OCI-LY1 (cell line): ENCODE measurements at regions not wholly inside any gene's neighbourhood (a gene's known extent, or its start where the extent isn't known, plus 50 kb on each side); places are given as distances from the start of the nearest gene placed in this dataset.

ENCODE experiments used
- CTCF ChIP-seq: fragments of 200-600 bp; sonication (generic), shearing (Covaris generic); IDR thresholded peaks from 2 replicates; pipeline ENCODE4 v1.5.1; 2017; ENCODE audit warnings: mild to moderate bottlenecking, antibody characterized with exemption, low read length, moderate library complexity, mixed read lengths
- EZH2 ChIP-seq: fragments of 200-600 bp; sonication (generic), shearing (Covaris generic); IDR thresholded peaks from 2 replicates; pipeline ENCODE4 v1.8.0; 2017; ENCODE audit warnings: borderline replicate concordance, mixed run types, mild to moderate bottlenecking, antibody characterized with exemption, low read length, moderate library complexity, mixed read lengths

- TF ChIP-seq CTCF (no peak), EZH2 (no peak)
Observed at GRCh38 chr6:14058029-14058695, 59.4 kb upstream of the CD83 start.
